SU-DHL-6 (cell line): ENCODE measurements at regions not wholly inside any gene's neighbourhood (a gene's known extent, or its start where the extent isn't known, plus 50 kb on each side); places are given as distances from the start of the nearest gene placed in this dataset.

Experiments used
- H2AFZ ChIP-seq: fragments of 200-600 bp; sonication (generic); 2 replicates; pipeline ENCODE4 v1.6.1; 2014; ENCODE audit warnings: low read depth, mild to moderate bottlenecking, moderate library complexity, mixed read lengths, antibody characterized with exemption, low read length; ENCODE audit not compliant: severe bottlenecking
- H3F3A ChIP-seq: fragments of 200-600 bp; shearing (Covaris generic); 2 replicates; pipeline ENCODE4 v1.6.0; 2016; ENCODE audit warnings: antibody characterized with exemption, mild to moderate bottlenecking; ENCODE audit not compliant: insufficient read depth
- H3K27ac ChIP-seq: fragments of 200-600 bp; sonication (generic); 2 replicates; pipeline ENCODE4 v1.5.1; 2016; ENCODE audit warnings: low read depth, mild to moderate bottlenecking, low read length, moderate library complexity, mixed read lengths
- H3K27me3 ChIP-seq: fragments of 200-600 bp; sonication (generic), shearing (Covaris generic); 2 replicates; pipeline ENCODE4 v1.6.0; 2014; ENCODE audit warnings: mild to moderate bottlenecking, low read length
- H3K36me3 ChIP-seq: fragments of 200-600 bp; sonication (generic); 2 replicates; pipeline ENCODE4 v1.6.1; 2014; ENCODE audit warnings: mild to moderate bottlenecking, low read length, mixed read lengths
- H3K4me2 ChIP-seq: fragments of 300-600, 200-600 bp; shearing (Covaris generic), sonication (generic); 2 replicates; pipeline ENCODE4 v1.6.0; 2014; ENCODE audit warnings: low read length, low read depth, mild to moderate bottlenecking; ENCODE audit not compliant: poor library complexity, severe bottlenecking
- H3K4me3 ChIP-seq: fragments of 200-600 bp; sonication (generic); 2 replicates; pipeline ENCODE4 v1.5.1; 2014; ENCODE audit warnings: antibody characterized with exemption, low read length, mild to moderate bottlenecking, mixed read lengths; ENCODE audit not compliant: insufficient read depth, poor library complexity, severe bottlenecking
- H3K79me2 ChIP-seq: fragments of 200-600 bp; sonication (generic); 2 replicates; pipeline ENCODE4 v1.6.1; 2014; ENCODE audit warnings: mild to moderate bottlenecking, low read length, moderate library complexity; ENCODE audit not compliant: insufficient read depth
- H3K9ac ChIP-seq: fragments of 200-600 bp; sonication (generic); 2 replicates; pipeline ENCODE4 v1.7.0; 2014; ENCODE audit warnings: mild to moderate bottlenecking, low read length
- H3K9me2 ChIP-seq: fragments of 200-600 bp; sonication (generic); replicated peaks from 2 replicates; pipeline ENCODE4 v1.6.1; 2014; ENCODE audit warnings: low read length; ENCODE audit not compliant: insufficient read depth
- H3K9me3 ChIP-seq: fragments of 200-600 bp; sonication (generic); 2 replicates; pipeline ENCODE4 v1.6.1; 2014; ENCODE audit warnings: low read length, mixed read lengths; ENCODE audit not compliant: insufficient read depth
- H4K20me1 ChIP-seq: fragments of 200-600 bp; sonication (generic); 2 replicates; pipeline ENCODE4 v1.6.1; 2014; ENCODE audit warnings: low read depth, mild to moderate bottlenecking, antibody characterized with exemption, low read length, moderate library complexity, mixed read lengths
- EZH2phosphoT487 ChIP-seq: fragments of 200-600 bp; sonication (generic), shearing (Covaris generic); conservative IDR thresholded peaks from 2 replicates; pipeline ENCODE4 v1.6.1; 2018; ENCODE audit warnings: mild to moderate bottlenecking, antibody characterized with exemption, low read length, moderate library complexity, mixed read lengths
- TF ChIP-seq, protein P1 (sequence below): fragments of 200-600 bp; sonication (generic); IDR thresholded peaks from one replicate; pipeline ENCODE4 v1.5.1; 2017; ENCODE audit warnings: antibody characterized with exemption, mild to moderate bottlenecking, low read length, moderate library complexity; ENCODE audit not compliant: insufficient read depth, poor library complexity, severe bottlenecking

DNA sequence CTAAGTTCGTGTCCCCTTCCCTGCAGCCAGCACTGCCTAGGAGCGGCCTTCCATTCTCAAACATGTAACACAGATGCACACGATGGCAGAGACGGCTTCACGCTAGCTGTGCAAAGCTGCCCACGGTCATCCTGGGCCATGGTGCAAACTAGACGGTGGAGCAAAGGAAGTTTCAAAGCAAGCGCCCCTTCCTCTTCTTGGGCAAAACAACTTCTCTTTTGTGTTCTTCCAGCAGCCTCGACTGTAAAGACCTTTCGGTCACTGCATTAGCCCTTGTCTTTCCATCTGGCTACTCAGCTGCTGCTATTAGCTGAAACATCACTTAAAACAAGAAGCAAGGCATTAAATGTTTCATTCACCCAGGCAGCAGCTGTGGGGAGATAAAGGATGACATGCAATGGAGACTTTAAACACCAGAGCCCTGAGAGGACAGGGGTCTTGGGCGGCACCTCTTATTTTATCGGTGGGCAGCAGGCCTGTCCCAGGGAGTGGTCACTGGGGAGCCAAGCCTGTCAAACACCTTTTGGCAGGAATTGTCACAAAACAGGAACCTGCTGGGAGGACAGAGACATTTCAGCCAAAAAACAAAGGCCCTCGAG, 214.8 kb downstream of the KLF6 start:
- no peaks in the 10 kb centered on the region for H4K20me1 ChIP-seq
- no peaks in the 10 kb centered on the region; the same call in 1 of the 2 replicates for H3K9me2 ChIP-seq
- no peaks in the 10 kb centered on the region for H3K9me3 ChIP-seq
- H3K36me3 ChIP-seq = no peaks in the 10 kb centered on the region
- H2AFZ ChIP-seq = no peak overlapping the region
- TF ChIP-seq, protein P1, sequence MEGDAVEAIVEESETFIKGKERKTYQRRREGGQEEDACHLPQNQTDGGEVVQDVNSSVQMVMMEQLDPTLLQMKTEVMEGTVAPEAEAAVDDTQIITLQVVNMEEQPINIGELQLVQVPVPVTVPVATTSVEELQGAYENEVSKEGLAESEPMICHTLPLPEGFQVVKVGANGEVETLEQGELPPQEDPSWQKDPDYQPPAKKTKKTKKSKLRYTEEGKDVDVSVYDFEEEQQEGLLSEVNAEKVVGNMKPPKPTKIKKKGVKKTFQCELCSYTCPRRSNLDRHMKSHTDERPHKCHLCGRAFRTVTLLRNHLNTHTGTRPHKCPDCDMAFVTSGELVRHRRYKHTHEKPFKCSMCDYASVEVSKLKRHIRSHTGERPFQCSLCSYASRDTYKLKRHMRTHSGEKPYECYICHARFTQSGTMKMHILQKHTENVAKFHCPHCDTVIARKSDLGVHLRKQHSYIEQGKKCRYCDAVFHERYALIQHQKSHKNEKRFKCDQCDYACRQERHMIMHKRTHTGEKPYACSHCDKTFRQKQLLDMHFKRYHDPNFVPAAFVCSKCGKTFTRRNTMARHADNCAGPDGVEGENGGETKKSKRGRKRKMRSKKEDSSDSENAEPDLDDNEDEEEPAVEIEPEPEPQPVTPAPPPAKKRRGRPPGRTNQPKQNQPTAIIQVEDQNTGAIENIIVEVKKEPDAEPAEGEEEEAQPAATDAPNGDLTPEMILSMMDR = no peak
- TF ChIP-seq EZH2phosphoT487 = no peak
- H3K4me2 ChIP-seq = no peak overlapping the region
- H3K79me2 ChIP-seq = no peaks in the 10 kb centered on the region
- no peak overlapping the region for H3K4me3 ChIP-seq
- no peak overlapping the region for H3K9ac ChIP-seq
- H3K27me3 ChIP-seq = no peaks in the 10 kb centered on the region
- H3F3A ChIP-seq = no peaks in the 10 kb centered on the region
- H3K27ac ChIP-seq = no peak overlapping the region

DNA sequence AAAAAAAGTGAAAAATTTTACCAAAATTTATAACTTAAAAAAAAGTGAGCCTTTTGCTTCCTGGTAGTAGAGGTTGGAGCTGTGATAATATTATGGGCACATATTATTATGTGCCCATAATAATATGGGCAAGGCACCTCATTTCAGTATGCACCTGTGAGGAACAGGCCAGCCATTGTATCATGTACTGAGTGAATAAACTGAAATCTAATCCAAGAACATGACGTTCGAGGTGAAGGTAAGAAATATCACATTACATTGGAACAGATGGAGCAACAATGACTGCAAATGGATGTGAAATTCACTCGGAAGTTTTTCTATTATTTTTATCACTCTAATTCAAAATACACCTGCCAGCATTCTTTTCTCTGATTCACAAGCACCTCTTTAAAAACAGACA, 216.0 kb downstream of the KLF6 start:
- Histone ChIP-seq H3K9ac (no peak overlapping the region), H3K4me2 (no peak overlapping the region), H3K36me3 (no peaks in the 10 kb centered on the region), H3K27ac (no peak overlapping the region), H2AFZ (no peak overlapping the region), H3K9me3 (no peaks in the 10 kb centered on the region), H3K27me3 (no peaks in the 10 kb centered on the region), H3K4me3 (no peak overlapping the region), H3F3A (no peaks in the 10 kb centered on the region), H3K9me2 (no peaks in the 10 kb centered on the region; the same call in 1 of the 2 replicates), H3K79me2 (no peaks in the 10 kb centered on the region), H4K20me1 (no peaks in the 10 kb centered on the region)
- TF ChIP-seq, protein P1 = no peak
- TF ChIP-seq EZH2phosphoT487 = no peak

DNA sequence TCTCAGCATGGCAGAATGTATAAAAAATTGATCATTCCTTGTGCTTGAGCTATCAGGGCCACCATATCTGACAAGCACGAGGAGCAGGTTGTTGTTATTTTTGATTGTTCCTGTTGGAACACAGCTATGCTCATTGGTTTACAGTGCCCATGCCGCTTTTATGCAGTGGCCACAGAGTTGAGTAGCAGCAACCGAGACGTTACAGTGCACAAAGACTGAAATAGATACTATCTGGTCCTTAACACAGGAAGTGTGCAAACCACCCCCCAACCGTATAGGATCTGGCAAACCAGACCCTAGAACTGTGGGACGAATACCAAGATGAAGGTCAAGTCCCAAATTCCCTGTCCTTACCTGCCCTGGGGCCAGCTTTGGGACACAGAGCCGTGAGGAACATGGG, 216.6 kb downstream of the KLF6 start:
- TF ChIP-seq, protein P1 = no peak
- no peak for TF ChIP-seq EZH2phosphoT487
- no peaks in the 10 kb centered on the region for H3K36me3 ChIP-seq
- no peaks in the 10 kb centered on the region; the same call in 1 of the 2 replicates for H3K9me2 ChIP-seq
- H3K27ac ChIP-seq = no peak overlapping the region
- H3K9ac ChIP-seq = no peak overlapping the region
- no peak overlapping the region for H2AFZ ChIP-seq
- H3F3A ChIP-seq = no peaks in the 10 kb centered on the region
- H3K27me3 ChIP-seq = no peaks in the 10 kb centered on the region
- no peak overlapping the region for H3K4me2 ChIP-seq
- no peak overlapping the region for H3K4me3 ChIP-seq
- no peaks in the 10 kb centered on the region for H3K9me3 ChIP-seq
- H4K20me1 ChIP-seq = no peaks in the 10 kb centered on the region
- H3K79me2 ChIP-seq = no peaks in the 10 kb centered on the region
